Thyroid gland (tissue), 4 donors: ENCODE measurements at regions not wholly inside any gene's neighbourhood (a gene's known extent, or its start where the extent isn't known, plus 50 kb on each side); places are given as distances from the start of the nearest gene placed in this dataset.

Source experiments
- POLR2A ChIP-seq, 2 donors: fragments of 450-650 bp; IDR thresholded peaks; one replicate each; pipeline ENCODE4 v1.6.1; 2017; ENCODE audit warnings: antibody characterized with exemption in 2 of 2, mild to moderate bottlenecking in 2 of 2, moderate library complexity in 1 of 2
- TF ChIP-seq, protein P1 (sequence below), 6 experiments: fragments of 200-600 bp in 3 of 6; fragments of 450-650 bp in 3 of 6; sonication (generic) in 3 of 6; IDR thresholded peaks; one replicate each; pipeline ENCODE4 v1.5.1; 2016 to 2019; ENCODE audit warnings: antibody characterized with exemption in 6 of 6, mild to moderate bottlenecking in 2 of 6, inconsistent platforms in 1 of 6, moderate library complexity in 1 of 6

DNA sequence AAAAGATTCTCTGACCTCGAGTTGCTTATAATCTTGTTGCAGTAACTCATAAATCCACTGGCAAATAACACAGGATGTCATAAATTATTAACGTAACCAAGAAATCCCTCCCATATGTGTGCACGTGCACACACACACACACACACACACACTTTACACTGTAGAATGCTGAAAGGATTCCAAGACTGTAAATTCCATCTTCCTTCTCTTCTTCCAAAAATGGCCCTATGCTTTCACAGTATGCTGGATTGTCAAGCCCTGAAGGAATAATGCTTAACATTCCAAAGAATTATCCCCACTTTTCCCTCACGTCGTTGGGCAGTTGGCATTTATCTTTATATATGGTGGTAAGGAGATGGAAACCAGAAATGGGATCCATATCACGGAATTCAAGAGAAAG, 117.5 kb upstream of the CRIM1 start:
- TF ChIP-seq, protein P1, sequence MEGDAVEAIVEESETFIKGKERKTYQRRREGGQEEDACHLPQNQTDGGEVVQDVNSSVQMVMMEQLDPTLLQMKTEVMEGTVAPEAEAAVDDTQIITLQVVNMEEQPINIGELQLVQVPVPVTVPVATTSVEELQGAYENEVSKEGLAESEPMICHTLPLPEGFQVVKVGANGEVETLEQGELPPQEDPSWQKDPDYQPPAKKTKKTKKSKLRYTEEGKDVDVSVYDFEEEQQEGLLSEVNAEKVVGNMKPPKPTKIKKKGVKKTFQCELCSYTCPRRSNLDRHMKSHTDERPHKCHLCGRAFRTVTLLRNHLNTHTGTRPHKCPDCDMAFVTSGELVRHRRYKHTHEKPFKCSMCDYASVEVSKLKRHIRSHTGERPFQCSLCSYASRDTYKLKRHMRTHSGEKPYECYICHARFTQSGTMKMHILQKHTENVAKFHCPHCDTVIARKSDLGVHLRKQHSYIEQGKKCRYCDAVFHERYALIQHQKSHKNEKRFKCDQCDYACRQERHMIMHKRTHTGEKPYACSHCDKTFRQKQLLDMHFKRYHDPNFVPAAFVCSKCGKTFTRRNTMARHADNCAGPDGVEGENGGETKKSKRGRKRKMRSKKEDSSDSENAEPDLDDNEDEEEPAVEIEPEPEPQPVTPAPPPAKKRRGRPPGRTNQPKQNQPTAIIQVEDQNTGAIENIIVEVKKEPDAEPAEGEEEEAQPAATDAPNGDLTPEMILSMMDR (IDR thresholded peaks at IDR 0.05): no peak
- TF ChIP-seq POLR2A (IDR thresholded peaks at IDR 0.05): no peak
